ENCODE measurements at regions not wholly inside any gene's neighbourhood (a gene's known extent, or its start where the extent isn't known, plus 50 kb on each side); places are given as distances from the start of the nearest gene placed in this dataset.

GRCh38 chr2:39521876-39522517 lies 84.9 kb upstream of the MAP4K3 start (continued):
- TF ChIP-seq HDGF (IDR thresholded peaks at IDR 0.05) (no peak), IKZF1 (conservative IDR thresholded peaks at IDR 0.05) (no peak), TCF7 (IDR thresholded peaks at IDR 0.05; ENCODE audit: borderline replicate concordance) (no peak), EGR1 (IDR thresholded peaks at IDR 0.05; ENCODE audit: borderline replicate concordance in 1 of 2, low read depth in 2 of 2, low read length in 2 of 2) (no peak), ATF7 (IDR thresholded peaks at IDR 0.05; ENCODE audit: low read depth) (no peak), TCF12 (IDR thresholded peaks at IDR 0.05; ENCODE audit: low read depth, low read length) (no peak), CHD2 (IDR thresholded peaks at IDR 0.05; ENCODE audit: borderline replicate concordance, low read depth, low read length) (no peak), CTCF (IDR thresholded peaks at IDR 0.05 in 2 of 3, conservative IDR thresholded peaks at IDR 0.05 in 1 of 3; ENCODE audit: control insufficient read depth in 2 of 3, extremely low read depth in 1 of 3, insufficient read depth in 1 of 3, low read depth in 3 of 3, low read length in 3 of 3) (no peak), ELK1 (IDR thresholded peaks at IDR 0.05; ENCODE audit: low read depth, low read length) (no peak), ATF3 (IDR thresholded peaks at IDR 0.05; ENCODE audit: borderline replicate concordance, extremely low read depth, low read depth, low read length) (no peak), BCL3 (IDR thresholded peaks at IDR 0.05; ENCODE audit: borderline replicate concordance, insufficient read depth, low read depth, low read length, poor library complexity, severe bottlenecking) (no peak)
